Panc1 (cell line): ENCODE measurements at regions not wholly inside any gene's neighbourhood (a gene's known extent, or its start where the extent isn't known, plus 50 kb on each side); places are given as distances from the start of the nearest gene placed in this dataset.

Experiments
- ATAC-seq: fragments of 200-7000 bp; cut with Tn5 transposase; 2 replicates; pipeline ENCODE4 v1.9.1; 2020; ENCODE audit warnings: mild to moderate bottlenecking, moderate library complexity
- BruUV-seq: library from RNA; stranded (reverse); fragments of 400-500 nt; replicated peaks from 2 replicates; lab custom pipeline; 2021; lab: Mats Ljungman, UMichigan
- CTCF ChIA-PET: fragments of 300-600 bp; sonication (Branson Sonifier 250); formaldehyde crosslinking; loops from one replicate; lab custom pipeline; 2022; ENCODE audit warnings: antibody characterized with exemption; lab: Charles Lee
- POLR2A ChIA-PET: fragments of 300-600 bp; sonication (Branson Sonifier 250); formaldehyde crosslinking; loops from one replicate; lab custom pipeline; 2022; ENCODE audit warnings: antibody characterized with exemption; lab: Charles Lee
- DNase-seq: peaks from one replicate; pipeline ENCODE4 v3.0.0-alpha.2; 2010; ENCODE audit warnings: low read depth, low spot score
- H3K27ac ChIP-seq: 2 replicates; pipeline ENCODE4 v1.5.1; 2011; ENCODE audit warnings: mild to moderate bottlenecking, low read length, inconsistent platforms
- H3K27me3 ChIP-seq: fragments of 200-500 bp; sonication (Bioruptor generic); 2 replicates; pipeline ENCODE4 v1.6.0; 2014; ENCODE audit warnings: low read length, inconsistent platforms; ENCODE audit not compliant: control insufficient read depth, insufficient read depth
- H3K36me3 ChIP-seq: fragments of 200-500 bp; sonication (Bioruptor generic); 2 replicates; pipeline ENCODE4 v1.5.1; 2014; ENCODE audit warnings: inconsistent platforms, mild to moderate bottlenecking, low read length, moderate library complexity; ENCODE audit not compliant: control insufficient read depth, insufficient read depth
- H3K4me1 ChIP-seq: 2 replicates; pipeline ENCODE4 v1.5.1; 2011; ENCODE audit warnings: inconsistent platforms, mild to moderate bottlenecking, low read length, moderate library complexity; ENCODE audit not compliant: control insufficient read depth, insufficient read depth
- H3K4me3 ChIP-seq, 2 experiments: 2 replicates each; pipeline ENCODE4 v1.5.1; 2011 to 2012; ENCODE audit warnings: low read depth in 2 of 2, low read length in 2 of 2, mild to moderate bottlenecking in 2 of 2, inconsistent platforms in 1 of 2, moderate library complexity in 1 of 2
- H3K9me3 ChIP-seq: fragments of 200-500 bp; sonication (Bioruptor generic); 2 replicates; pipeline ENCODE4 v1.5.1; 2014; ENCODE audit warnings: low read depth, mild to moderate bottlenecking, inconsistent platforms, low read length, moderate library complexity; ENCODE audit not compliant: control insufficient read depth, insufficient read depth
- POLR2AphosphoS5 ChIP-seq: IDR thresholded peaks from 2 replicates; pipeline ENCODE4 v1.6.1; 2012; ENCODE audit warnings: mild to moderate bottlenecking, low read depth, low read length, moderate library complexity
- SIN3A ChIP-seq: IDR thresholded peaks from 2 replicates; pipeline ENCODE4 v1.6.1; 2012; ENCODE audit warnings: low read depth, mild to moderate bottlenecking, low read length, moderate library complexity, borderline replicate concordance; ENCODE audit not compliant: insufficient read depth
- TCF7L2 ChIP-seq: IDR thresholded peaks from 2 replicates; pipeline ENCODE4 v1.6.1; 2011; ENCODE audit warnings: mild to moderate bottlenecking, low read depth, low read length, inconsistent platforms
- in situ Hi-C: cut with HindIII; loops from 2 replicates; pipeline ENCODE4 v1.10.0; 2016; ENCODE audit warnings: low sequenced_read_pairs, low pct_unique_long_range_greater_than_20kb
- intact Hi-C: fragments of 100-400 bp; cut with micrococcal nuclease; formaldehyde crosslinking; loops from one replicate; pipeline ENCODE4 v1.10.0; 2022; ENCODE audit not compliant: unreplicated experiment
- TF ChIP-seq, protein P1 (sequence below), 2 experiments: IDR thresholded peaks; 2 replicates each; pipeline ENCODE4 v1.6.1; 2011 to 2012; ENCODE audit warnings: low read depth in 2 of 2, control low read depth in 1 of 2, low read length in 1 of 2, mild to moderate bottlenecking in 1 of 2, moderate library complexity in 1 of 2; ENCODE audit not compliant: insufficient read depth in 1 of 2
- TF ChIP-seq, protein P2 (sequence below): fragments of 450-650 bp; IDR thresholded peaks from 2 replicates; pipeline ENCODE4 v1.5.1; 2017; ENCODE audit warnings: mild to moderate bottlenecking

DNA sequence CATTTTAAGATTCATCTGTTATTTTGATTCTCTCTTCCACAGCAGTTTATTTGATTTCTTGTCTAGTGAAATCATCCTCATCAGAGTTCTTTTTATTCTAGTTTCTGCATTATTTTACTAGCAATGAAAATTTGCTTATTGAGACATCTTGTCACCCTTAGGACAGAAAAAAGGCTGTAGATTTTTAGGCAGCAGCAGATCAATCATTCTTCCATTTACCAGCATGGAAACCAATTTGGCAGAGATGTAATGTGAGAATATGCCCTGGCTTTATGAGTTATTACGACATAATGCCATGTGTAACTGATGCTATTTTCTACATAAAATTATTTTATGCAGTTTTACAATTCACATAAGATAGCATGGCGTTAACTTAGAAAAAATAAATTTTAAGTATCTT is 688.6 kb upstream of the SLC10A2 start:
- Histone ChIP-seq H3K27me3 (no peaks in the 10 kb centered on the region), H3K4me1 (no peaks in the 10 kb centered on the region), H3K9me3 (no peaks in the 10 kb centered on the region), H3K36me3 (no peaks in the 10 kb centered on the region), H3K4me3 (no peak overlapping the region), H3K27ac (no peak overlapping the region)
- no peak for DNase-seq
- POLR2A ChIA-PET: no interaction called here
- no TSS peak for BruUV-seq
- TF ChIP-seq, protein P1, sequence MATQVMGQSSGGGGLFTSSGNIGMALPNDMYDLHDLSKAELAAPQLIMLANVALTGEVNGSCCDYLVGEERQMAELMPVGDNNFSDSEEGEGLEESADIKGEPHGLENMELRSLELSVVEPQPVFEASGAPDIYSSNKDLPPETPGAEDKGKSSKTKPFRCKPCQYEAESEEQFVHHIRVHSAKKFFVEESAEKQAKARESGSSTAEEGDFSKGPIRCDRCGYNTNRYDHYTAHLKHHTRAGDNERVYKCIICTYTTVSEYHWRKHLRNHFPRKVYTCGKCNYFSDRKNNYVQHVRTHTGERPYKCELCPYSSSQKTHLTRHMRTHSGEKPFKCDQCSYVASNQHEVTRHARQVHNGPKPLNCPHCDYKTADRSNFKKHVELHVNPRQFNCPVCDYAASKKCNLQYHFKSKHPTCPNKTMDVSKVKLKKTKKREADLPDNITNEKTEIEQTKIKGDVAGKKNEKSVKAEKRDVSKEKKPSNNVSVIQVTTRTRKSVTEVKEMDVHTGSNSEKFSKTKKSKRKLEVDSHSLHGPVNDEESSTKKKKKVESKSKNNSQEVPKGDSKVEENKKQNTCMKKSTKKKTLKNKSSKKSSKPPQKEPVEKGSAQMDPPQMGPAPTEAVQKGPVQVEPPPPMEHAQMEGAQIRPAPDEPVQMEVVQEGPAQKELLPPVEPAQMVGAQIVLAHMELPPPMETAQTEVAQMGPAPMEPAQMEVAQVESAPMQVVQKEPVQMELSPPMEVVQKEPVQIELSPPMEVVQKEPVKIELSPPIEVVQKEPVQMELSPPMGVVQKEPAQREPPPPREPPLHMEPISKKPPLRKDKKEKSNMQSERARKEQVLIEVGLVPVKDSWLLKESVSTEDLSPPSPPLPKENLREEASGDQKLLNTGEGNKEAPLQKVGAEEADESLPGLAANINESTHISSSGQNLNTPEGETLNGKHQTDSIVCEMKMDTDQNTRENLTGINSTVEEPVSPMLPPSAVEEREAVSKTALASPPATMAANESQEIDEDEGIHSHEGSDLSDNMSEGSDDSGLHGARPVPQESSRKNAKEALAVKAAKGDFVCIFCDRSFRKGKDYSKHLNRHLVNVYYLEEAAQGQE (IDR thresholded peaks at IDR 0.05; ENCODE audit: insufficient read depth in 1 of 2, low read depth in 2 of 2, low read length in 1 of 2): no peak
- TF ChIP-seq TCF7L2 (no peak), POLR2AphosphoS5 (no peak), SIN3A (no peak)
- TF ChIP-seq, protein P2, sequence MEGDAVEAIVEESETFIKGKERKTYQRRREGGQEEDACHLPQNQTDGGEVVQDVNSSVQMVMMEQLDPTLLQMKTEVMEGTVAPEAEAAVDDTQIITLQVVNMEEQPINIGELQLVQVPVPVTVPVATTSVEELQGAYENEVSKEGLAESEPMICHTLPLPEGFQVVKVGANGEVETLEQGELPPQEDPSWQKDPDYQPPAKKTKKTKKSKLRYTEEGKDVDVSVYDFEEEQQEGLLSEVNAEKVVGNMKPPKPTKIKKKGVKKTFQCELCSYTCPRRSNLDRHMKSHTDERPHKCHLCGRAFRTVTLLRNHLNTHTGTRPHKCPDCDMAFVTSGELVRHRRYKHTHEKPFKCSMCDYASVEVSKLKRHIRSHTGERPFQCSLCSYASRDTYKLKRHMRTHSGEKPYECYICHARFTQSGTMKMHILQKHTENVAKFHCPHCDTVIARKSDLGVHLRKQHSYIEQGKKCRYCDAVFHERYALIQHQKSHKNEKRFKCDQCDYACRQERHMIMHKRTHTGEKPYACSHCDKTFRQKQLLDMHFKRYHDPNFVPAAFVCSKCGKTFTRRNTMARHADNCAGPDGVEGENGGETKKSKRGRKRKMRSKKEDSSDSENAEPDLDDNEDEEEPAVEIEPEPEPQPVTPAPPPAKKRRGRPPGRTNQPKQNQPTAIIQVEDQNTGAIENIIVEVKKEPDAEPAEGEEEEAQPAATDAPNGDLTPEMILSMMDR: no peak
- ATAC-seq: no peak
- in situ Hi-C loops (no loop called here), intact Hi-C loops (no loop called here)
- CTCF ChIA-PET: no interaction called here

DNA sequence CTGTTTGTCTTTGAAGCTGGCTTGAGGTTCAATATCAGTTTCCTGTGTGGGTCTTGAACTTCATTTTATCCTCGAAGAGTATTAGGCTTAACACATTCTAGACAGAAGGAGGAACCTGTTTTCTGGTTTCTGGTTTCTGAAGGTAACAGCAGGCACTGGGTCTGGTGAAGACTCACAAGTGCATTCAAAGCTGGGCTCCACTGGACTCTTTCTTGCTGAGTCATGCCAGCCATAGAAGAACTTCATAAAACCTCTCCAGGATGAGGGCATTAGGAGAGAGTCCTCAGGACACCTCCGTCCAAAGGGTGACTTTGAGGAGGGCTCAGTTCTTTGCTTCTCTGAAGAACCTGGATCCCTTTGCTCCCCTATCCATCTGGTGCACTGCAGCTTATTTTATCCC is 668.6 kb upstream of the SLC10A2 start:
- in situ Hi-C loops: no loop called here
- no peak for ATAC-seq
- Histone ChIP-seq H3K4me3 (no peak overlapping the region), H3K9me3 (no peaks in the 10 kb centered on the region), H3K4me1 (no peaks in the 10 kb centered on the region), H3K36me3 (no peaks in the 10 kb centered on the region), H3K27ac (no peak overlapping the region), H3K27me3 (no peaks in the 10 kb centered on the region)
- BruUV-seq: no TSS peak
- intact Hi-C loops: no loop called here
- ChIA-PET CTCF (no interaction called here), POLR2A (no interaction called here)
- TF ChIP-seq SIN3A: no peak
- DNase-seq: no peak

DNA sequence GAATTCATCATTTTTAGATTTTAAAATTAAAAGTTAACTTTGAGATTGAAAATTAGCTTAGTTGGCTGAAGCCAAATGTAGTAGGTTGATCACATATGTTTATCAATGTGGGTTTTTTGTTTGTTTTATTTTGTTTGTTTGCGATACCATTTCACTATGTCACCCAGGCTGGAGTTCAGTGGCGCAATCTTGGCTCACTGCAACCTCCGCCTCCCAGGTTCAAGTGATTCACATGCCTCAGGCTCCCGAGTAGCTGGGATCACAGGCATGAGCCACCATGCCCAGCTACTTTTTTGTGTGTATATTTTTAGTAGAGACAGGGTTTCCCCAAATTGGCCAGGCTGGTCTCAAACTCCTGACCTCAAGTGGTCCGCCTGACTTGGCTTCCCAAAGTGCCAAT is 665.7 kb upstream of the SLC10A2 start:
- TF ChIP-seq, protein P1 (IDR thresholded peaks at IDR 0.05; ENCODE audit: insufficient read depth in 1 of 2, low read depth in 2 of 2, low read length in 1 of 2): no peak
- TF ChIP-seq TCF7L2 (no peak), SIN3A (no peak), POLR2AphosphoS5 (no peak)
- TF ChIP-seq, protein P2: no peak
- Histone ChIP-seq H3K27me3 (no peaks in the 10 kb centered on the region), H3K4me1 (no peaks in the 10 kb centered on the region), H3K4me3 (no peak overlapping the region), H3K36me3 (no peaks in the 10 kb centered on the region), H3K9me3 (no peaks in the 10 kb centered on the region), H3K27ac (no peak overlapping the region)
- in situ Hi-C loops: no loop called here
- POLR2A ChIA-PET: no interaction called here
- CTCF ChIA-PET: no interaction called here
- BruUV-seq: no TSS peak
- ATAC-seq (no peak), DNase-seq (no peak)
- intact Hi-C loops: no loop called here
